ENCODE measurements at regions not wholly inside any gene's neighbourhood (a gene's known extent, or its start where the extent isn't known, plus 50 kb on each side); places are given as distances from the start of the nearest gene placed in this dataset.
"Not testable (repeated sequence)": the region's sequence is repeated elsewhere in the genome, so short reads cannot be mapped to it uniquely, and the experiment has no call there.

- Histone ChIP-seq H3K4me1 (no peaks in the 10 kb centered on the region), H3K27me3 (no peaks in the 10 kb centered on the region), H3K36me3 (replicated peaks in 1 of 2; ENCODE audit: insufficient read depth in 1 of 2, low read depth in 2 of 2) (no peaks in the 10 kb centered on the region), H3K9me3 (no peaks in the 10 kb centered on the region), H3K27ac (no peak overlapping the region), H3K4me3 (no peak overlapping the region)
- DNase-seq = no peak
- no peak for ATAC-seq
- TF ChIP-seq POLR2A (IDR thresholded peaks at IDR 0.05) (no peak), CTCF (IDR thresholded peaks at IDR 0.05) (no peak)
- intact Hi-C loops (cut with DNase I) = no loop called here
Observed at GRCh38 chr12:33026791-33027190, 130.2 kb upstream of the PKP2 start.

- DNase-seq; intact Hi-C loops (cut with DNase I): not testable (repeated sequence)
- WGBS, 2 donors = 81 to 90% methylated on average over 3 to 18 of the region's 20 CpGs
Observed at GRCh38 chr12:33022724-33023123, 126.1 kb upstream of the PKP2 start.

GRCh38 chr12:33017029-33017428 lies 120.5 kb upstream of the PKP2 start:
- H3K27me3 ChIP-seq; H3K36me3 ChIP-seq (replicated peaks in 1 of 2; ENCODE audit: insufficient read depth in 1 of 2, low read depth in 2 of 2); intact Hi-C loops (cut with DNase I); H3K4me3 ChIP-seq; ATAC-seq; DNase-seq; H3K9me3 ChIP-seq; H3K4me1 ChIP-seq; H3K27ac ChIP-seq: not testable (repeated sequence)
- WGBS, 2 donors = 45 to 87% methylated on average over 2 of the region's 2 CpGs

More at GRCh38 chr12:33022724-33023123, 126.1 kb upstream of the PKP2 start:
- not testable (repeated sequence) for H3K4me3 ChIP-seq; H3K27ac ChIP-seq; ATAC-seq; H3K36me3 ChIP-seq (replicated peaks in 1 of 2; ENCODE audit: insufficient read depth in 1 of 2, low read depth in 2 of 2); H3K4me1 ChIP-seq; H3K27me3 ChIP-seq; H3K9me3 ChIP-seq

GRCh38 chr12:33012226-33012625 lies 115.6 kb upstream of the PKP2 start:
- DNase-seq (no peak), ATAC-seq (no peak)
- no peak overlapping the region for H3K4me3 ChIP-seq
- H3K27ac ChIP-seq = no peak overlapping the region
- no peaks in the 10 kb centered on the region for H3K27me3 ChIP-seq
- WGBS, 2 donors = 8% methylated on average over 3 of the region's 3 CpGs
- TF ChIP-seq POLR2A (IDR thresholded peaks at IDR 0.05) (no peak), CTCF (IDR thresholded peaks at IDR 0.05) (no peak)
- no peaks in the 10 kb centered on the region for H3K36me3 ChIP-seq (replicated peaks in 1 of 2; ENCODE audit: insufficient read depth in 1 of 2, low read depth in 2 of 2)
- H3K4me1 ChIP-seq = no peaks in the 10 kb centered on the region
- intact Hi-C loops (cut with DNase I) = no loop called here
- H3K9me3 ChIP-seq = no peaks in the 10 kb centered on the region

- H3K4me1 ChIP-seq = no peaks in the 10 kb centered on the region
- H3K4me3 ChIP-seq = no peak overlapping the region
- no peaks in the 10 kb centered on the region for H3K9me3 ChIP-seq
- H3K27me3 ChIP-seq = no peaks in the 10 kb centered on the region
- DNase-seq (no peak), ATAC-seq (no peak)
- intact Hi-C loops (cut with DNase I) = no loop called here
- no peak overlapping the region for H3K27ac ChIP-seq
- 48 to 67% methylated on average over 1 of the region's 1 CpG for WGBS, 2 donors
- TF ChIP-seq CTCF (IDR thresholded peaks at IDR 0.05) (no peak), POLR2A (IDR thresholded peaks at IDR 0.05) (no peak)
- H3K36me3 ChIP-seq (replicated peaks in 1 of 2; ENCODE audit: insufficient read depth in 1 of 2, low read depth in 2 of 2) = no peaks in the 10 kb centered on the region
Observed at GRCh38 chr12:33006106-33006505, 109.5 kb upstream of the PKP2 start.

- no peaks in the 10 kb centered on the region for H3K27me3 ChIP-seq
- no peaks in the 10 kb centered on the region for H3K9me3 ChIP-seq
- TF ChIP-seq CTCF (IDR thresholded peaks at IDR 0.05) = no peak
- TF ChIP-seq POLR2A (IDR thresholded peaks at IDR 0.05) = no peak
- H3K4me3 ChIP-seq = no peak overlapping the region
- intact Hi-C loops (cut with DNase I) = no loop called here
- DNase-seq (no peak), ATAC-seq (no peak)
- H3K27ac ChIP-seq = no peak overlapping the region
- no peaks in the 10 kb centered on the region for H3K4me1 ChIP-seq
- 57 to 79% methylated on average over 2 of the region's 2 CpGs for WGBS, 2 donors
- H3K36me3 ChIP-seq (replicated peaks in 1 of 2; ENCODE audit: insufficient read depth in 1 of 2, low read depth in 2 of 2) = no peaks in the 10 kb centered on the region
Observed at GRCh38 chr12:33000016-33000415, 103.4 kb upstream of the PKP2 start.

Data from body of pancreas (tissue), 4 donors.